ENCODE measurements at regions not wholly inside any gene's neighbourhood (a gene's known extent, or its start where the extent isn't known, plus 50 kb on each side); places are given as distances from the start of the nearest gene placed in this dataset.

DNA sequence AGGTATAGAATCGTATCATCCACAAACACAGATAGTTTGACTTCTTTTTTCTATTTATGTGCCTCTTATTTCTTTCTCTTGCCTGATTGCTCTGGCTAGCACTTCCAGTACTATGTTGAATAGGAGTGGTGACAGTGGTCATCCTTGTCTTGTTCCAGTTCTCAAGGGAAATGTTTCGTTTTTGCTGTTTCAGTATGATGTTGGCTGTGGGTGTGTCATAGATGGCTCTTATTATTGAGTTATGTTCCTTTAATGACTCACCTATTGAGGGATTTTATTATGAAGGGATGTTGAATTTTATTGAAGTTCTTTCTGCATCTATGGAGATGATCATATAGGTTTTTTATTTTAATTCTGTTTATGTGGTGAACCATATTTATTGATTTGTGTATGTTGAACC, 70.3 kb downstream of the ENC1 start:
- no peaks in the 10 kb centered on the region for H3K27me3 ChIP-seq (ENCODE audit: insufficient read depth, low read depth, low read length)
- H3K9me3 ChIP-seq (ENCODE audit: low read length), result no peaks in the 10 kb centered on the region
- TF ChIP-seq, protein P1, sequence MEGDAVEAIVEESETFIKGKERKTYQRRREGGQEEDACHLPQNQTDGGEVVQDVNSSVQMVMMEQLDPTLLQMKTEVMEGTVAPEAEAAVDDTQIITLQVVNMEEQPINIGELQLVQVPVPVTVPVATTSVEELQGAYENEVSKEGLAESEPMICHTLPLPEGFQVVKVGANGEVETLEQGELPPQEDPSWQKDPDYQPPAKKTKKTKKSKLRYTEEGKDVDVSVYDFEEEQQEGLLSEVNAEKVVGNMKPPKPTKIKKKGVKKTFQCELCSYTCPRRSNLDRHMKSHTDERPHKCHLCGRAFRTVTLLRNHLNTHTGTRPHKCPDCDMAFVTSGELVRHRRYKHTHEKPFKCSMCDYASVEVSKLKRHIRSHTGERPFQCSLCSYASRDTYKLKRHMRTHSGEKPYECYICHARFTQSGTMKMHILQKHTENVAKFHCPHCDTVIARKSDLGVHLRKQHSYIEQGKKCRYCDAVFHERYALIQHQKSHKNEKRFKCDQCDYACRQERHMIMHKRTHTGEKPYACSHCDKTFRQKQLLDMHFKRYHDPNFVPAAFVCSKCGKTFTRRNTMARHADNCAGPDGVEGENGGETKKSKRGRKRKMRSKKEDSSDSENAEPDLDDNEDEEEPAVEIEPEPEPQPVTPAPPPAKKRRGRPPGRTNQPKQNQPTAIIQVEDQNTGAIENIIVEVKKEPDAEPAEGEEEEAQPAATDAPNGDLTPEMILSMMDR (IDR thresholded peaks at IDR 0.05; ENCODE audit: poor library complexity, severe bottlenecking), result no peak
- TF ChIP-seq TAF1 (IDR thresholded peaks at IDR 0.05; ENCODE audit: low read depth), result no peak
- TF ChIP-seq, protein P2, sequence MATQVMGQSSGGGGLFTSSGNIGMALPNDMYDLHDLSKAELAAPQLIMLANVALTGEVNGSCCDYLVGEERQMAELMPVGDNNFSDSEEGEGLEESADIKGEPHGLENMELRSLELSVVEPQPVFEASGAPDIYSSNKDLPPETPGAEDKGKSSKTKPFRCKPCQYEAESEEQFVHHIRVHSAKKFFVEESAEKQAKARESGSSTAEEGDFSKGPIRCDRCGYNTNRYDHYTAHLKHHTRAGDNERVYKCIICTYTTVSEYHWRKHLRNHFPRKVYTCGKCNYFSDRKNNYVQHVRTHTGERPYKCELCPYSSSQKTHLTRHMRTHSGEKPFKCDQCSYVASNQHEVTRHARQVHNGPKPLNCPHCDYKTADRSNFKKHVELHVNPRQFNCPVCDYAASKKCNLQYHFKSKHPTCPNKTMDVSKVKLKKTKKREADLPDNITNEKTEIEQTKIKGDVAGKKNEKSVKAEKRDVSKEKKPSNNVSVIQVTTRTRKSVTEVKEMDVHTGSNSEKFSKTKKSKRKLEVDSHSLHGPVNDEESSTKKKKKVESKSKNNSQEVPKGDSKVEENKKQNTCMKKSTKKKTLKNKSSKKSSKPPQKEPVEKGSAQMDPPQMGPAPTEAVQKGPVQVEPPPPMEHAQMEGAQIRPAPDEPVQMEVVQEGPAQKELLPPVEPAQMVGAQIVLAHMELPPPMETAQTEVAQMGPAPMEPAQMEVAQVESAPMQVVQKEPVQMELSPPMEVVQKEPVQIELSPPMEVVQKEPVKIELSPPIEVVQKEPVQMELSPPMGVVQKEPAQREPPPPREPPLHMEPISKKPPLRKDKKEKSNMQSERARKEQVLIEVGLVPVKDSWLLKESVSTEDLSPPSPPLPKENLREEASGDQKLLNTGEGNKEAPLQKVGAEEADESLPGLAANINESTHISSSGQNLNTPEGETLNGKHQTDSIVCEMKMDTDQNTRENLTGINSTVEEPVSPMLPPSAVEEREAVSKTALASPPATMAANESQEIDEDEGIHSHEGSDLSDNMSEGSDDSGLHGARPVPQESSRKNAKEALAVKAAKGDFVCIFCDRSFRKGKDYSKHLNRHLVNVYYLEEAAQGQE (IDR thresholded peaks at IDR 0.05; ENCODE audit: borderline replicate concordance), result no peak
- no peak for TF ChIP-seq SMC3 (conservative IDR thresholded peaks at IDR 0.05; ENCODE audit: poor library complexity)
- no peak for TF ChIP-seq EP300 (conservative IDR thresholded peaks at IDR 0.05; ENCODE audit: poor library complexity, severe bottlenecking)
- TF ChIP-seq RAD21 (conservative IDR thresholded peaks at IDR 0.05), result no peak
- no peak for TF ChIP-seq EZH2 (IDR thresholded peaks at IDR 0.05; ENCODE audit: borderline replicate concordance, insufficient read depth, low read length, poor library complexity, severe bottlenecking)
- TF ChIP-seq MXI1 (conservative IDR thresholded peaks at IDR 0.05; ENCODE audit: poor library complexity, severe bottlenecking), result no peak
- no peak for TF ChIP-seq POLR2AphosphoS5 (IDR thresholded peaks at IDR 0.05)
- H2AFZ ChIP-seq (ENCODE audit: low read depth, low read length), result no peak overlapping the region
- H4K20me1 ChIP-seq (ENCODE audit: insufficient read depth), result no peaks in the 10 kb centered on the region
- H3F3A ChIP-seq (ENCODE audit: insufficient read depth, low read length, poor library complexity, severe bottlenecking), result no peaks in the 10 kb centered on the region
- H3K9ac ChIP-seq (ENCODE audit: low read length), result no peak overlapping the region
- H3K79me2 ChIP-seq (replicated peaks; ENCODE audit: insufficient read depth, low read length), result no peaks in the 10 kb centered on the region
- H3K36me3 ChIP-seq (ENCODE audit: insufficient read depth, low read length), result no peaks in the 10 kb centered on the region
- no peak overlapping the region for H3K4me2 ChIP-seq (ENCODE audit: low read length)
- H3K9me2 ChIP-seq (ENCODE audit: insufficient read depth, low read length), result no peaks in the 10 kb centered on the region
- no peak overlapping the region for H3K27ac ChIP-seq (ENCODE audit: low read length)
- no peak overlapping the region for H3K4me3 ChIP-seq (ENCODE audit: low read length)

DNA sequence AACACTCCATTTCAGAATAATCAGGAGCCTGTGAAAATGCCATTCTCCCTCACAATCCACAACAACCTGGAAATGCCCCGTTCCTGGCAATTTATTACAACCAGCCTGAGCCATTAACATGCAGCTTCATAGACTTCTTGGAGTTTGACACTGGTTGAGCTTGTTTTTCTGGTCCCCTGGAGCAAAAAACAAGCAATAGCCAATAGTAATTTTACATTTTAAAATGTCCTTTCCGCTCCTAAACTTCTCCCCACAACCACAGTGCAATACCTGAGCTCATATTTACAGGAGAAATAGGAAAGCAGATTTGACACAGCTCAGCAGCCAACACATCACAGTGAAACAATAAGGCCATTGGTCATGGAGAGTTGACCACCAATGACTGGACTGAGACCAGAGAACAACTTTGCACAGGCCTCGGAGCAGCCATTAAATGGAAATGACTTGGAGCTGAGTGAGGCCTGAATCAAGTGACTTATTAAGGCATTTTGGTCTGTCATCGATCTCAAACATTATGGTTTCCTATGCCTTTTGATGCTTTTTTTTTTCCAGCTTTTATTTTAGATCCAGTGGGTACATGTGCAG, 73.0 kb downstream of the ENC1 start:
- TF ChIP-seq POLR2AphosphoS5 (IDR thresholded peaks at IDR 0.05) (no peak), SMC3 (conservative IDR thresholded peaks at IDR 0.05; ENCODE audit: poor library complexity) (no peak), RAD21 (conservative IDR thresholded peaks at IDR 0.05) (no peak), EP300 (conservative IDR thresholded peaks at IDR 0.05; ENCODE audit: poor library complexity, severe bottlenecking) (no peak), TAF1 (IDR thresholded peaks at IDR 0.05; ENCODE audit: low read depth) (no peak), EZH2 (IDR thresholded peaks at IDR 0.05; ENCODE audit: borderline replicate concordance, insufficient read depth, low read length, poor library complexity, severe bottlenecking) (no peak), MXI1 (conservative IDR thresholded peaks at IDR 0.05; ENCODE audit: poor library complexity, severe bottlenecking) (no peak)
- TF ChIP-seq, protein P2 (IDR thresholded peaks at IDR 0.05; ENCODE audit: borderline replicate concordance), result no peak
- TF ChIP-seq, protein P1 (IDR thresholded peaks at IDR 0.05; ENCODE audit: poor library complexity, severe bottlenecking), result no peak
- H3K27me3 ChIP-seq (ENCODE audit: insufficient read depth, low read depth, low read length), result no peaks in the 10 kb centered on the region
- H3K79me2 ChIP-seq (replicated peaks; ENCODE audit: insufficient read depth, low read length), result no peaks in the 10 kb centered on the region
- no peaks in the 10 kb centered on the region for H3K9me3 ChIP-seq (ENCODE audit: low read length)
- no peaks in the 10 kb centered on the region for H3K9me2 ChIP-seq (ENCODE audit: insufficient read depth, low read length)
- H3K27ac ChIP-seq (ENCODE audit: low read length), result no peak overlapping the region
- H3K9ac ChIP-seq (ENCODE audit: low read length), result no peak overlapping the region
- no peak overlapping the region for H3K4me3 ChIP-seq (ENCODE audit: low read length)
- H3F3A ChIP-seq (ENCODE audit: insufficient read depth, low read length, poor library complexity, severe bottlenecking), result no peaks in the 10 kb centered on the region
- H2AFZ ChIP-seq (ENCODE audit: low read depth, low read length), result no peak overlapping the region
- no peaks in the 10 kb centered on the region for H4K20me1 ChIP-seq (ENCODE audit: insufficient read depth)
- H3K36me3 ChIP-seq (ENCODE audit: insufficient read depth, low read length), result no peaks in the 10 kb centered on the region
- no peak overlapping the region for H3K4me2 ChIP-seq (ENCODE audit: low read length)
